A549 (cell line): ENCODE measurements at regions not wholly inside any gene's neighbourhood (a gene's known extent, or its start where the extent isn't known, plus 50 kb on each side); places are given as distances from the start of the nearest gene placed in this dataset.

Experiments used
- ATAC-seq, 2 experiments: fragments of 200-7000 bp in 1 of 2; fragments of >200 bp in 1 of 2; cut with Nextera tagmentation in 1 of 2; cut with Tn5 transposase in 1 of 2; 3 replicates each; pipeline versions ENCODE4 v1.8.0 to v1.9.1; 2018 to 2020; ENCODE audit warnings: mild to moderate bottlenecking in 1 of 2, moderate library complexity in 1 of 2
- CTCF ChIA-PET: fragments of 300-600 bp; sonication (Branson Sonifier 250); formaldehyde crosslinking; extraction: SDS; loops from one replicate; lab custom pipeline; 2021; ENCODE audit warnings: antibody characterized with exemption, inconsistent platforms; lab: Yijun Ruan, JAX
- POLR2A ChIA-PET: fragments of 350-600 bp; formaldehyde crosslinking; extraction: SDS; loops from one replicate; lab custom pipeline; 2021; ENCODE audit warnings: antibody characterized with exemption, inconsistent platforms; lab: Yijun Ruan, JAX
- DNase-seq, 2 experiments: peaks; one replicate each; pipeline versions ENCODE4 v3.0.0 to v3.0.0-alpha.2; 2011 to 2016; ENCODE audit warnings: low read depth in 1 of 2, low spot score in 1 of 2
- FAIRE-seq: peaks from 2 replicates; lab custom pipeline; 2011; peaks lifted over from hg19 to GRCh38; lab: Jason Lieb, UNC
- H3K27ac ChIP-seq, 2 experiments: fragments of >200 bp; sonication (Bioruptor Twin); formaldehyde crosslinking; 3 replicates each; pipeline ENCODE4 v1.5.1; 2016 to 2017
- H3K4me1 ChIP-seq: fragments of >200 bp; sonication (Bioruptor Twin); formaldehyde crosslinking; 3 replicates; pipeline ENCODE4 v1.6.1; 2016
- H3K4me2 ChIP-seq: fragments of >200 bp; sonication (Bioruptor Twin); formaldehyde crosslinking; 3 replicates; pipeline ENCODE4 v1.6.1; 2016
- H3K4me3 ChIP-seq: fragments of >200 bp; sonication (Bioruptor Twin); formaldehyde crosslinking; 3 replicates; pipeline ENCODE4 v1.5.1; 2016
- H3K9me3 ChIP-seq: fragments of >200 bp; sonication (Bioruptor Twin); formaldehyde crosslinking; 3 replicates; pipeline ENCODE4 v1.6.1; 2016
- CEBPB ChIP-seq, 2 experiments: fragments of >200 bp in 1 of 2; sonication (Bioruptor Twin) in 1 of 2; formaldehyde crosslinking in 1 of 2; IDR thresholded peaks; 2 replicates each; pipeline ENCODE4 v1.6.1; 2012 to 2016
- CHD2 ChIP-seq: fragments of 150-350 bp; IDR thresholded peaks from 2 replicates; pipeline ENCODE4 v1.6.1; 2014; ENCODE audit warnings: low read length; ENCODE audit not compliant: partially characterized antibody
- CTCF ChIP-seq: fragments of >200 bp; sonication (Bioruptor Twin); formaldehyde crosslinking; IDR thresholded peaks from 3 replicates; pipeline ENCODE4 v1.5.1; 2016
- EP300 ChIP-seq, 2 experiments: fragments of >200 bp; sonication (Bioruptor Twin); formaldehyde crosslinking; IDR thresholded peaks; 2 replicates in 1 of 2; 3 replicates in 1 of 2; pipeline ENCODE4 v1.6.1; 2016 to 2017
- FOSL2 ChIP-seq, 2 experiments: fragments of 450-650 bp in 1 of 2; fragments of >200 bp in 1 of 2; sonication (Bioruptor Twin) in 1 of 2; formaldehyde crosslinking; IDR thresholded peaks; 2 replicates each; pipeline versions ENCODE4 v1.5.0 to v1.6.1; 2016 to 2020; ENCODE audit warnings: mild to moderate bottlenecking in 1 of 2, moderate library complexity in 1 of 2
- FOXS1 ChIP-seq: fragments of 250-450 bp; sonication (Bioruptor Pico); IDR thresholded peaks from 2 replicates; pipeline ENCODE4 v1.5.0; 2020; ENCODE audit warnings: mild to moderate bottlenecking, moderate library complexity
- KDM5A ChIP-seq: fragments of 200-600 bp; sonication (generic); IDR thresholded peaks from 2 replicates; pipeline ENCODE4 v1.6.1; 2016; ENCODE audit warnings: antibody characterized with exemption, mild to moderate bottlenecking
- MAFK ChIP-seq: fragments of 450-650 bp; IDR thresholded peaks from 2 replicates; pipeline ENCODE4 v1.6.1; 2014; ENCODE audit not compliant: partially characterized antibody
- MAZ ChIP-seq: fragments of 150-350 bp; IDR thresholded peaks from 2 replicates; pipeline ENCODE4 v1.6.1; 2014; ENCODE audit warnings: antibody characterized with exemption, low read depth, low read length, borderline replicate concordance
- NFE2L2 ChIP-seq: fragments of 150-350 bp; conservative IDR thresholded peaks from 2 replicates; pipeline ENCODE4 v1.6.1; 2014; ENCODE audit warnings: low read length
- NPAS2 ChIP-seq: fragments of 250-450 bp; sonication (Bioruptor Pico); IDR thresholded peaks from 2 replicates; pipeline ENCODE4 v1.8.0; 2022; ENCODE audit warnings: mild to moderate bottlenecking, moderate library complexity, borderline replicate concordance
- NR3C1 ChIP-seq: fragments of >200 bp; sonication (Bioruptor Twin); formaldehyde crosslinking; IDR thresholded peaks from 3 replicates; pipeline ENCODE4 v1.6.1; 2017
- PBX3 ChIP-seq: IDR thresholded peaks from 2 replicates; pipeline ENCODE4 v1.6.1; 2012
- POLR2AphosphoS2 ChIP-seq: conservative IDR thresholded peaks from 2 replicates; pipeline ENCODE4 v1.6.1; 2012; ENCODE audit warnings: low read length, improper control_type of control experiment, inconsistent platforms
- RAD21 ChIP-seq, 2 experiments: fragments of >200 bp in 1 of 2; sonication (Bioruptor Twin) in 1 of 2; formaldehyde crosslinking in 1 of 2; IDR thresholded peaks in 1 of 2; conservative IDR thresholded peaks in 1 of 2; 2 replicates in 1 of 2; 3 replicates in 1 of 2; pipeline ENCODE4 v1.6.1; 2012 to 2018; ENCODE audit warnings: inconsistent platforms in 1 of 2
- RARB ChIP-seq: fragments of 250-450 bp; sonication (Bioruptor Pico); IDR thresholded peaks from 2 replicates; pipeline ENCODE4 v1.8.0; 2021; ENCODE audit warnings: mild to moderate bottlenecking, moderate library complexity
- RCOR1 ChIP-seq: fragments of 150-350 bp; IDR thresholded peaks from 2 replicates; pipeline ENCODE4 v1.6.1; 2014; ENCODE audit warnings: antibody characterized with exemption, low read length, low read depth
- SMC3 ChIP-seq: fragments of >200 bp; sonication (Bioruptor Twin); formaldehyde crosslinking; IDR thresholded peaks from 3 replicates; pipeline ENCODE4 v1.6.1; 2018; ENCODE audit warnings: inconsistent platforms
- TFCP2L1 ChIP-seq: fragments of 250-450 bp; sonication (Bioruptor Pico); IDR thresholded peaks from 2 replicates; pipeline ENCODE4 v1.5.0; 2021; ENCODE audit warnings: mild to moderate bottlenecking
- ZNF302 ChIP-seq: fragments of 250-450 bp; sonication (Bioruptor Pico); IDR thresholded peaks from 2 replicates; pipeline ENCODE4 v1.9.0; 2021; ENCODE audit warnings: inconsistent platforms, mild to moderate bottlenecking, moderate library complexity
- ZSCAN20 ChIP-seq: fragments of 250-450 bp; sonication (Bioruptor Pico); IDR thresholded peaks from 2 replicates; pipeline ENCODE4 v1.8.0; 2022; ENCODE audit warnings: mild to moderate bottlenecking, moderate library complexity
- WGBS: methylation state at CpG from one replicate; pipeline ENCODE4 v1.1.6; 2017; ENCODE audit errors: missing lambda C conversion rate; 5-methylcytosine and 5-hydroxymethylcytosine counted together
- TF ChIP-seq, protein P1 (sequence below): IDR thresholded peaks from 2 replicates; pipeline ENCODE4 v1.6.1; 2012; ENCODE audit warnings: low read depth, borderline replicate concordance

- TF ChIP-seq TFCP2L1 (CRISPR knock-in tag) (no peak), NR3C1 (no peak), RARB (CRISPR knock-in tag) (peak; percentile 42; the same call in 1 of the 2 replicates), ZNF302 (CRISPR knock-in tag) (peak; percentile 54; the same call in 1 of the 2 replicates), CHD2 (no peak), NPAS2 (CRISPR knock-in tag) (no peak), POLR2AphosphoS2 (no peak), FOXS1 (CRISPR knock-in tag) (peak; percentile 11; the same call in 1 of the 2 replicates)
Measured at GRCh38 chr4:125735102-125735501, 420.3 kb downstream of the FAT4 start (continued).

GRCh38 chr4:125736057-125736456, 421.3 kb downstream of the FAT4 start:
- TF ChIP-seq FOXS1 (CRISPR knock-in tag) (0 out of 2 replicates have a peak, but pooled peaks have one; percentile 10), CEBPB (IDR thresholded peaks at IDR 0.05) (peak in 1 of 2 experiments; percentile 31; a peak in 1 of 4 replicates), CTCF (peak; percentile 13; the same call in 1 of the 3 replicates), RCOR1 (no peak), MAFK (peak; percentile 64), EP300 (IDR thresholded peaks at IDR 0.05) (no peak), FOSL2 (IDR thresholded peaks at IDR 0.05) (no peak), FOSL2 (CRISPR knock-in tag; IDR thresholded peaks at IDR 0.05) (peak; percentile 72), NFE2L2 (peak; percentile 21; the same call in 1 of the 2 replicates)
- TF ChIP-seq, protein P1, sequence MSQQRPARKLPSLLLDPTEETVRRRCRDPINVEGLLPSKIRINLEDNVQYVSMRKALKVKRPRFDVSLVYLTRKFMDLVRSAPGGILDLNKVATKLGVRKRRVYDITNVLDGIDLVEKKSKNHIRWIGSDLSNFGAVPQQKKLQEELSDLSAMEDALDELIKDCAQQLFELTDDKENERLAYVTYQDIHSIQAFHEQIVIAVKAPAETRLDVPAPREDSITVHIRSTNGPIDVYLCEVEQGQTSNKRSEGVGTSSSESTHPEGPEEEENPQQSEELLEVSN = no peak
- TF ChIP-seq, all 56 proteins: peak for 6
- peak in 1 of 2 experiments; percentile 83 for DNase-seq
- peak; percentile 70 to 79; a peak in 4 of 6 replicates for ATAC-seq
- Histone ChIP-seq H3K4me3 (no peak overlapping the region), H3K4me1 (peaks cover 41% of the 10 kb centered on the region), H3K27ac (peak overlapping the region; percentile 68 to 77), H3K4me2 (peak overlapping the region; percentile 63), H3K9me3 (no peaks in the 10 kb centered on the region)
- no peak for FAIRE-seq
- CTCF ChIA-PET = interaction anchor here (0.9 to 2.1 kb wide), 3 partner anchors 15 to 422 kb away, joined by 3 to 6 read pairs (median 4); no protein-coding TSS in a partner anchor
- POLR2A ChIA-PET = interaction anchor here (0.9 kb wide), 1 partner anchor 421 kb away, joined by 3 read pairs; the partner anchor contains the start of gene FAT4
- WGBS = 23% methylated on average over 1 of the region's 1 CpG

GRCh38 chr4:125739760-125740159, 425.0 kb downstream of the FAT4 start:
- Histone ChIP-seq H3K4me1 (peaks cover 29% of the 10 kb centered on the region), H3K27ac (peak overlapping the region; percentile 19 to 43; a peak in 2 of 6 replicates), H3K4me3 (no peak overlapping the region), H3K9me3 (no peaks in the 10 kb centered on the region), H3K4me2 (no peak overlapping the region; the same call in 2 of the 3 replicates)
- WGBS = 89% methylated on average over 2 of the region's 2 CpGs
- ChIA-PET POLR2A (no interaction called here), CTCF (interaction anchor here (0.7 kb wide), 1 partner anchor 427 kb away, joined by 3 read pairs; no protein-coding TSS in a partner anchor)
- FAIRE-seq (no peak), DNase-seq (no peak), ATAC-seq (no peak)
- TF ChIP-seq KDM5A (no peak), ZNF302 (CRISPR knock-in tag) (no peak), MAZ (no peak)

DNA sequence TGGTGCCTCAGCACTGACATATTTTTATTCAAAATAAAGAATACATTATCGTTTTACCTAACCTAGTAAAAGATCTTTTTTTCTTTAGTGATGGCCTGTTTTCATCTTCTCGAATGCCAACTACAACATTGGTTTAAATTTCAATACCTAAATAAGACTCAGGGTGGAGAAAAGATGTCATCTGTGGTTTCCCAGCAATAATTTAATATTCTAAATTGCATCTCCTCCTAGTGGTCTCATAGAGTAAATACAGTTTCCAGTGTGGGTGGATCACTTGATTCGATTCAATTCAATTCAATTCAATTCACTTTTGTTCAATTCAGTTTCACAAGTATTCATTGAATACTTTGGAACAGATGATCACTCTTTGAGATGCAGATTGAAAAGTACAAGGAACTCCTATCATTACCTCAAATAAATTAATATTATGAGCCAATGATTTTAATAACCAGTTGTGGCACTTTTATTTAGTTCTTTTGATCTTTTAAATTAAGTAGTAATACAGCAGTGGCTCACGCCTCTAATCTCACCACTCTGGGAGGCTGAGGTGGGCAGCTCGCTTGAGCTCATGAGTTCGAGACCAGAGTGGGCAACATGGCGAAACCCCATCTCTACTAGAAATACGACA, 427.2 kb downstream of the FAT4 start:
- no peak for TF ChIP-seq ZSCAN20 (CRISPR knock-in tag)
- peak; percentile 55 for TF ChIP-seq CTCF
- TF ChIP-seq PBX3 = no peak
- TF ChIP-seq RAD21 (conservative IDR thresholded peaks at IDR 0.05 in 1 of 2, IDR thresholded peaks at IDR 0.05 in 1 of 2) = peak; percentile 70 to 76
- TF ChIP-seq SMC3 = peak; percentile 68
- TF ChIP-seq, all 56 proteins: peak for 3
- H3K4me2 ChIP-seq = no peak overlapping the region
- H3K4me3 ChIP-seq = no peak overlapping the region
- CTCF ChIA-PET = interaction anchor here (1.2 to 1.5 kb wide), 2 partner anchors 425 kb away, joined by 4 to 5 read pairs; no protein-coding TSS in a partner anchor
- no peaks in the 10 kb centered on the region for H3K9me3 ChIP-seq
- FAIRE-seq (no peak), DNase-seq (peak in 1 of 2 experiments; percentile 30), ATAC-seq (peak; percentile 61 to 66; a peak in 4 of 6 replicates)
- no peak overlapping the region for H3K27ac ChIP-seq
- 43% methylated on average over 8 of the region's 8 CpGs for WGBS
- H3K4me1 ChIP-seq = peaks cover 14% of the 10 kb centered on the region; the same call in 2 of the 3 replicates
- POLR2A ChIA-PET = no interaction called here
